ENCODE measurements at regions not wholly inside any gene's neighbourhood (a gene's known extent, or its start where the extent isn't known, plus 50 kb on each side); places are given as distances from the start of the nearest gene placed in this dataset.

DNA sequence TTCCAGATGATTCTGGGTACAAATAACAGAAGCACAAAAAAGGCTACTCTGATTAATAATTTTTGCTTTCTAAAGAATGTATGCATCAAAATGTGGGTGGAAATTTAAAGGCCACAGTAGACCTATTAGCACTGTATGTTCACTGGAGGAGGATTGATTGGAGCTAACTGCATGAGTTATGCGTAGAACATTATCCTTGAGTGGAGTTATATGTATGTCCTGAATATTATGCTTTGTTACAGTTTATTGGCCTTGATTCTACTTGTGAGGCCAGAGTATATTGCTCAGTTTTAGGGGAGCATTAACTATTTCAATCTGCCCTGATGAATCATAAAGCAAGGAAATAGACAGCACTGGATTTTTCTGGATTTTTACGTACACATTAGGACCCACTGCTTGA, 87.9 kb downstream of the CDCA7 start:
- CTCF ChIA-PET (ENCODE audit: partially characterized antibody): interaction anchor here (0.7 to 1.3 kb wide), 3 partner anchors 11 to 953 kb away, joined by 3 to 7 read pairs (median 3); partner anchors contain the start of gene SCRN3
- no peak overlapping the region for H3K56ac ChIP-seq (replicated peaks; ENCODE audit: insufficient read length, low read depth, low read length)
- H3K27ac ChIP-seq (ENCODE audit: low read depth, low read length): no peak overlapping the region
- H3K14ac ChIP-seq (ENCODE audit: insufficient read length): no peak overlapping the region
- no peak overlapping the region for H3K9ac ChIP-seq (replicated peaks in 1 of 4; ENCODE audit: extremely low read depth in 1 of 4, low read depth in 3 of 4, low read length in 3 of 4)
- H2BK15ac ChIP-seq (ENCODE audit: low read length): no peak overlapping the region
- H3K79me1 ChIP-seq (ENCODE audit: low read depth, low read length): no peaks in the 10 kb centered on the region
- WGBS, 2 experiments (ENCODE audit: extremely low coverage in 1 of 2, insufficient coverage in 1 of 2, insufficient read length in 1 of 2, insufficient replicate concordance in 2 of 2, low coverage in 1 of 2, low lambda C conversion rate in 2 of 2, missing lambda C conversion rate in 1 of 2): 89% methylated on average over 2 of the region's 2 CpGs; no CpG with 5 or more reads in 1 of the 2 experiments
- no peak overlapping the region for H2BK120ac ChIP-seq (replicated peaks; ENCODE audit: low read depth, low read length)
- no peak overlapping the region for H3K4me2 ChIP-seq (ENCODE audit: insufficient read depth in 1 of 2, low read depth in 2 of 2, low read length in 2 of 2)
- no peak for DNase-seq (ENCODE audit: low read depth in 1 of 2, low spot score in 2 of 2)
- POLR2A ChIA-PET (ENCODE audit: partially characterized antibody): no interaction called here
- H4K91ac ChIP-seq (replicated peaks; ENCODE audit: insufficient read length, low read length): no peak overlapping the region
- no peak overlapping the region for H2BK12ac ChIP-seq (ENCODE audit: low read depth, low read length)
- peaks cover 2% of the 10 kb centered on the region; the same call in 1 of the 2 replicates for H3K23me2 ChIP-seq (ENCODE audit: low read depth, low read length)
- no peaks in the 10 kb centered on the region for H4K20me1 ChIP-seq (replicated peaks in 1 of 2; ENCODE audit: control insufficient read depth in 1 of 2, insufficient read depth in 2 of 2, low read length in 2 of 2)
- no peaks in the 10 kb centered on the region for H3K4me1 ChIP-seq (replicated peaks in 1 of 4; ENCODE audit: control insufficient read depth in 3 of 4, insufficient read depth in 4 of 4, low read length in 3 of 4)
- H3K4ac ChIP-seq (replicated peaks; ENCODE audit: insufficient read length, low read depth, low read length): no peak overlapping the region
- H4K5ac ChIP-seq (ENCODE audit: insufficient read length, low read depth, low read length): no peak overlapping the region
- H2BK5ac ChIP-seq (ENCODE audit: low read depth, low read length): no peak overlapping the region
- no peak overlapping the region for H3K18ac ChIP-seq (ENCODE audit: extremely low read depth, low read length)
- no peak overlapping the region for H3K4me3 ChIP-seq (ENCODE audit: extremely low read depth in 1 of 4, insufficient read depth in 2 of 4, low read depth in 3 of 4, low read length in 4 of 4)
- no peaks in the 10 kb centered on the region for H3K27me3 ChIP-seq (replicated peaks in 1 of 4; ENCODE audit: control insufficient read depth in 3 of 4, extremely low read depth in 1 of 4, insufficient read depth in 3 of 4, low read length in 3 of 4)
- H4K8ac ChIP-seq (ENCODE audit: extremely low read depth, insufficient read depth, low read length): no peak overlapping the region
- no peak overlapping the region for H2AK5ac ChIP-seq (ENCODE audit: low read depth, low read length)
- no peak overlapping the region for H3K23ac ChIP-seq (ENCODE audit: insufficient read length)
- FAIRE-seq: no peak
- H2AFZ ChIP-seq (ENCODE audit: low read length): no peak overlapping the region
- no peaks in the 10 kb centered on the region for H3K9me3 ChIP-seq (ENCODE audit: insufficient read depth in 2 of 2, low read depth in 1 of 2, low read length in 1 of 2)
- no peaks in the 10 kb centered on the region for H3K79me2 ChIP-seq (ENCODE audit: control insufficient read depth in 1 of 2, insufficient read depth in 2 of 2, low read length in 2 of 2)
- no peak overlapping the region for H2BK20ac ChIP-seq (ENCODE audit: low read length)
- H3K36me3 ChIP-seq (ENCODE audit: control insufficient read depth in 2 of 4, insufficient read depth in 4 of 4, low read length in 3 of 4): no peaks in the 10 kb centered on the region
- TF ChIP-seq ATF2 (IDR thresholded peaks at IDR 0.05; ENCODE audit: low read length) (no peak), CHD1 (IDR thresholded peaks at IDR 0.05; ENCODE audit: low read depth, low read length) (no peak), EGR1 (IDR thresholded peaks at IDR 0.05; ENCODE audit: borderline replicate concordance, low read depth, low read length) (no peak), SUZ12 (IDR thresholded peaks at IDR 0.05; ENCODE audit: low read length) (no peak), ASH2L (IDR thresholded peaks at IDR 0.05; ENCODE audit: low read length) (no peak), ZNF274 (IDR thresholded peaks at IDR 0.05; ENCODE audit: borderline replicate concordance, extremely low read depth, low read length) (no peak)
- TF ChIP-seq, protein P1, sequence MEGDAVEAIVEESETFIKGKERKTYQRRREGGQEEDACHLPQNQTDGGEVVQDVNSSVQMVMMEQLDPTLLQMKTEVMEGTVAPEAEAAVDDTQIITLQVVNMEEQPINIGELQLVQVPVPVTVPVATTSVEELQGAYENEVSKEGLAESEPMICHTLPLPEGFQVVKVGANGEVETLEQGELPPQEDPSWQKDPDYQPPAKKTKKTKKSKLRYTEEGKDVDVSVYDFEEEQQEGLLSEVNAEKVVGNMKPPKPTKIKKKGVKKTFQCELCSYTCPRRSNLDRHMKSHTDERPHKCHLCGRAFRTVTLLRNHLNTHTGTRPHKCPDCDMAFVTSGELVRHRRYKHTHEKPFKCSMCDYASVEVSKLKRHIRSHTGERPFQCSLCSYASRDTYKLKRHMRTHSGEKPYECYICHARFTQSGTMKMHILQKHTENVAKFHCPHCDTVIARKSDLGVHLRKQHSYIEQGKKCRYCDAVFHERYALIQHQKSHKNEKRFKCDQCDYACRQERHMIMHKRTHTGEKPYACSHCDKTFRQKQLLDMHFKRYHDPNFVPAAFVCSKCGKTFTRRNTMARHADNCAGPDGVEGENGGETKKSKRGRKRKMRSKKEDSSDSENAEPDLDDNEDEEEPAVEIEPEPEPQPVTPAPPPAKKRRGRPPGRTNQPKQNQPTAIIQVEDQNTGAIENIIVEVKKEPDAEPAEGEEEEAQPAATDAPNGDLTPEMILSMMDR (IDR thresholded peaks at IDR 0.05; ENCODE audit: control extremely low read depth in 1 of 3, insufficient read depth in 1 of 3, low read depth in 1 of 3, low read length in 3 of 3): no peak
